Keratinocyte (primary cell): ENCODE measurements at regions not wholly inside any gene's neighbourhood (a gene's known extent, or its start where the extent isn't known, plus 50 kb on each side); places are given as distances from the start of the nearest gene placed in this dataset.
A peak's percentile ranks its signal among the peaks of the same experiment; 100 is the strongest.
"Not testable (repeated sequence)": the region's sequence is repeated elsewhere in the genome, so short reads cannot be mapped to it uniquely, and the experiment has no call there.

Experiments
- DNase-seq: peaks from one replicate; pipeline ENCODE4 v3.0.0-alpha.2; 2011; ENCODE audit warnings: low read depth, missing footprints, low spot score
- FAIRE-seq: peaks from 2 replicates; lab custom pipeline; 2011; peaks lifted over from hg19 to GRCh38; lab: Jason Lieb, UNC
- H2AFZ ChIP-seq: 2 replicates; pipeline ENCODE4 v1.6.0; 2012; ENCODE audit warnings: low read length, control low read depth, inconsistent platforms; ENCODE audit not compliant: control insufficient read depth
- H3K27ac ChIP-seq: 2 replicates; pipeline ENCODE4 v1.5.1; 2011; ENCODE audit warnings: low read length; ENCODE audit not compliant: control insufficient read depth, insufficient read depth
- H3K27me3 ChIP-seq: 3 replicates; pipeline ENCODE4 v1.6.0; 2011; ENCODE audit warnings: low read length; ENCODE audit not compliant: control insufficient read depth, insufficient read depth; ENCODE audit errors: extremely low read depth
- H3K36me3 ChIP-seq, 2 experiments: 2 replicates in 1 of 2; 3 replicates in 1 of 2; pipeline ENCODE4 v1.5.1; 2011; ENCODE audit warnings: low read length in 2 of 2, mild to moderate bottlenecking in 1 of 2; ENCODE audit not compliant: control insufficient read depth in 2 of 2, insufficient read depth in 2 of 2; ENCODE audit errors: extremely low read depth in 1 of 2
- H3K4me1 ChIP-seq: 3 replicates; pipeline ENCODE4 v1.5.1; 2011; ENCODE audit warnings: low read length; ENCODE audit not compliant: control insufficient read depth, insufficient read depth; ENCODE audit errors: extremely low read depth
- H3K4me2 ChIP-seq: 3 replicates; pipeline ENCODE4 v1.6.0; 2011; ENCODE audit warnings: low read depth, low read length; ENCODE audit not compliant: control insufficient read depth, insufficient read depth; ENCODE audit errors: extremely low read depth
- H3K4me3 ChIP-seq, 3 experiments: fragments of 200-600 bp in 1 of 3; sonication (generic) in 1 of 3; 2 replicates in 2 of 3; 3 replicates in 1 of 3; pipeline ENCODE4 v1.5.1; 2011 to 2016; ENCODE audit warnings: low read length in 3 of 3, mild to moderate bottlenecking in 3 of 3, control low read depth in 2 of 3, inconsistent platforms in 1 of 3, low read depth in 1 of 3, mixed read lengths in 1 of 3, mixed run types in 1 of 3, moderate library complexity in 1 of 3; ENCODE audit not compliant: control insufficient read depth in 2 of 3, insufficient read depth in 2 of 3; ENCODE audit errors: extremely low read depth in 1 of 3
- H3K79me2 ChIP-seq: 2 replicates; pipeline ENCODE4 v1.6.0; 2012; ENCODE audit warnings: low read length; ENCODE audit not compliant: control insufficient read depth, insufficient read depth
- H3K9ac ChIP-seq: 3 replicates; pipeline ENCODE4 v1.6.0; 2011; ENCODE audit warnings: low read length; ENCODE audit not compliant: control insufficient read depth, insufficient read depth; ENCODE audit errors: extremely low read depth
- H3K9me1 ChIP-seq: 3 replicates; pipeline ENCODE4 v1.6.0; 2011; ENCODE audit warnings: low read length; ENCODE audit not compliant: control insufficient read depth, insufficient read depth; ENCODE audit errors: extremely low read depth
- H3K9me3 ChIP-seq: 2 replicates; pipeline ENCODE4 v1.5.1; 2012; ENCODE audit warnings: low read depth, low read length; ENCODE audit not compliant: control insufficient read depth
- H4K20me1 ChIP-seq: 3 replicates; pipeline ENCODE4 v1.6.0; 2011; ENCODE audit warnings: low read length; ENCODE audit not compliant: control insufficient read depth, insufficient read depth; ENCODE audit errors: extremely low read depth
- EZH2 ChIP-seq: IDR thresholded peaks from one replicate; pipeline ENCODE4 v1.6.1; 2012; ENCODE audit warnings: inconsistent platforms, mild to moderate bottlenecking, low read length, moderate library complexity
- dilution Hi-C: fragments of 300-500 bp; cut with MboI; formaldehyde crosslinking; loops from one replicate; pipeline ENCODE4 v1.7.0; 2020; ENCODE audit warnings: low sequenced_read_pairs; ENCODE audit not compliant: extremely low pct_ligation_motif_present
- TF ChIP-seq, protein P1 (sequence below), 3 experiments: IDR thresholded peaks in 1 of 3; conservative IDR thresholded peaks in 1 of 3; optimal IDR thresholded peaks in 1 of 3; 2 replicates in 2 of 3; 3 replicates in 1 of 3; pipeline versions ENCODE3 to v1.5.1; 2011; ENCODE audit warnings: low read length in 3 of 3, mild to moderate bottlenecking in 3 of 3, moderate library complexity in 2 of 3, control low read depth in 1 of 3, inconsistent platforms in 1 of 3; ENCODE audit not compliant: insufficient read depth in 2 of 3; ENCODE audit errors: extremely low read depth in 1 of 3

DNA sequence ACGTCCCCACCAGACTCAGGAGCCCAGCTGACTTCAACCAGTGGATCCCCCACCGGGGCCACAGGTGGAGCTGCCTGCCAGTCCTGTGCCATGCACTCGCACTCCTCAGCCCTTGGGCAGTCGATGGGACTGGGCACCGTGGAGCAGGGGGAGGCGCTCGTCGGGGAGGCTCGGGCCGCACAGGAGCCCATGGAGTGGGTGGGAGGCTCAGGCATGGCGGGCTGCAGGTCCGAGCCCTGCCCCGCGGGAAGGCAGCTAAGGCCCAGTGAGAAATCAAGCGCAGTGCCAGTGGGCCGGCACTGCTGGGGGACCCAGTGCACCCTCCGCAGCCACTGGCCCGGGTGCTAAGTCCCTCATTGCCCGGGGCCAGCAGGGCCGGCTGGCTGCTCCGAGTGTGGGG, 52.3 kb upstream of the LRRC30 start:
- not testable (repeated sequence) for H3K27ac ChIP-seq

DNA sequence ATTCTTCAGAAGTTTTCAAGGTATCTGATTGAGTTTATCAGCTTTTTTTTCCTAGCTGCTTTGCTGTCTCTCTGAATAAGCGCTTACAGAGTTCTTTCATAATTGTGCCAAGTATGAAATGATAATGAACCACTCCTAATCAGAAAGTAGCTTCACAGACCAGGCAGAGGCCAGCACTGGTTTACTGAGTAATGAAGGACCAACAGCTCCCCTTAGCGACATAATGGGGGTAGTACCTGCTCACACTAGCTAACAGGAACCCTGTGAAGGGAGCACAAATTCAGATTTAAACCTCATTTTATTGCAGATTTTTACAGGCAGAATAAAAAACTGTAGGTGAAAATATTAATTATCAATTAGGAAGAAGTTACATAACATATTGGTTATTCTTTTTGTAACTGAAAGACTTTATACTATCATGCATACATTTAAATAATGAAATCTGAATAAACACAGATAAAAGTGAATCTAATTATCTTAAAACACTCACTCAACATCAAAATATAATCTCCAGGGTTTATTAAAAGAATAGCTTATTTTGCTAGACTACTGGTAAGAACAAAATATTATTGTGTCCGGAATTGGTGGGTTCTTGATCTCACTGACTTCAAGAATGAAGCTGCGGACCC, 53.7 kb upstream of the LRRC30 start:
- Histone ChIP-seq H3K4me1 (no peaks in the 10 kb centered on the region), H3K4me2 (no peak overlapping the region), H2AFZ (no peak overlapping the region), H3K79me2 (no peaks in the 10 kb centered on the region), H3K9me3 (no peaks in the 10 kb centered on the region), H3K9ac (no peak overlapping the region), H3K9me1 (no peaks in the 10 kb centered on the region), H3K4me3 (no peak overlapping the region), H3K27ac (no peak overlapping the region), H3K36me3 (no peaks in the 10 kb centered on the region), H4K20me1 (no peaks in the 10 kb centered on the region), H3K27me3 (no peaks in the 10 kb centered on the region)
- TF ChIP-seq, protein P1, sequence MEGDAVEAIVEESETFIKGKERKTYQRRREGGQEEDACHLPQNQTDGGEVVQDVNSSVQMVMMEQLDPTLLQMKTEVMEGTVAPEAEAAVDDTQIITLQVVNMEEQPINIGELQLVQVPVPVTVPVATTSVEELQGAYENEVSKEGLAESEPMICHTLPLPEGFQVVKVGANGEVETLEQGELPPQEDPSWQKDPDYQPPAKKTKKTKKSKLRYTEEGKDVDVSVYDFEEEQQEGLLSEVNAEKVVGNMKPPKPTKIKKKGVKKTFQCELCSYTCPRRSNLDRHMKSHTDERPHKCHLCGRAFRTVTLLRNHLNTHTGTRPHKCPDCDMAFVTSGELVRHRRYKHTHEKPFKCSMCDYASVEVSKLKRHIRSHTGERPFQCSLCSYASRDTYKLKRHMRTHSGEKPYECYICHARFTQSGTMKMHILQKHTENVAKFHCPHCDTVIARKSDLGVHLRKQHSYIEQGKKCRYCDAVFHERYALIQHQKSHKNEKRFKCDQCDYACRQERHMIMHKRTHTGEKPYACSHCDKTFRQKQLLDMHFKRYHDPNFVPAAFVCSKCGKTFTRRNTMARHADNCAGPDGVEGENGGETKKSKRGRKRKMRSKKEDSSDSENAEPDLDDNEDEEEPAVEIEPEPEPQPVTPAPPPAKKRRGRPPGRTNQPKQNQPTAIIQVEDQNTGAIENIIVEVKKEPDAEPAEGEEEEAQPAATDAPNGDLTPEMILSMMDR (optimal IDR thresholded peaks at IDR 0.05 in 1 of 3, IDR thresholded peaks at IDR 0.05 in 1 of 3, conservative IDR thresholded peaks at IDR 0.05 in 1 of 3; ENCODE audit: extremely low read depth in 1 of 3, insufficient read depth in 2 of 3, low read length in 3 of 3), result peak; percentile 77 to 90 (median 86)
- no peak for TF ChIP-seq EZH2
- peak; percentile 78 for FAIRE-seq
- peak; percentile 25 for DNase-seq
- dilution Hi-C loops, result loop anchor here (25.0 kb wide), 1 partner anchor 140 kb away; no protein-coding TSS in a partner anchor

More for the DNA sequence above, 52.3 kb upstream of the LRRC30 start:
- dilution Hi-C loops, result loop anchor here (25.0 kb wide), 1 partner anchor 141 kb away; no protein-coding TSS in a partner anchor
- not testable (repeated sequence) for H3K4me2 ChIP-seq, H3K27me3 ChIP-seq, H3K4me1 ChIP-seq, H3K9me3 ChIP-seq, DNase-seq, H3K79me2 ChIP-seq, H3K9ac ChIP-seq, H3K9me1 ChIP-seq, H2AFZ ChIP-seq, H3K36me3 ChIP-seq, H4K20me1 ChIP-seq, H3K4me3 ChIP-seq, FAIRE-seq
